ENCODE measurements at regions not wholly inside any gene's neighbourhood (a gene's known extent, or its start where the extent isn't known, plus 50 kb on each side); places are given as distances from the start of the nearest gene placed in this dataset.

DNA sequence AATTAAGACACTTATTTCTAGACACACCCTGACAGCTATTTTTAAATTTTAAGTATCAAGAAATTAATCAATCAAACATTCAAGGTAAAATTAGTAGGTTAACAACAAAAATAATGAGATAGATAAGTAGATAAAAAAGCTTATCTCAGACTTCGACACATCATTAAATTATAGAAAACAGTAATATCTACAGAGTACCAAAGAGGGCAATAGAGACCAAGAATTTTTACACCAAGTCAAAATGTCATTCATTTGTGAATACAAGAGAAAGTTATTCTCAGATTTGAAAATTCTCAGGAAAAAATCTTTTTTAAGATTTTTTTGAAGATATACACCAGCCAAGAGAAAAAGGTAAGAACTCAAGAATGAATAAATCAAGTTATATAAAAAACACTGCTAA lies 445.6 kb downstream of the ACTL7B start:
- Histone ChIP-seq H3K4me3 (replicated peaks in 1 of 3; ENCODE audit: low read depth in 2 of 3, low read length in 3 of 3) (no peak overlapping the region), H4K20me1 (ENCODE audit: insufficient read depth, low read length) (no peaks in the 10 kb centered on the region), H3K4me1 (ENCODE audit: control insufficient read depth in 1 of 2, insufficient read depth in 2 of 2, low read length in 2 of 2) (no peaks in the 10 kb centered on the region), H3K9me3 (replicated peaks in 1 of 2; ENCODE audit: control insufficient read depth in 1 of 2, insufficient read depth in 1 of 2, low read length in 2 of 2) (no peaks in the 10 kb centered on the region), H3K27me3 (ENCODE audit: control insufficient read depth in 2 of 2, insufficient read depth in 2 of 2, low read length in 2 of 2) (no peaks in the 10 kb centered on the region), H3K4me2 (replicated peaks; ENCODE audit: extremely low read depth, low read length, poor library complexity, severe bottlenecking) (no peak overlapping the region), H3K9ac (ENCODE audit: insufficient read depth, low read length, poor library complexity, severe bottlenecking) (no peak overlapping the region), H3K27ac (ENCODE audit: low read depth in 1 of 2, low read length in 2 of 2) (no peak overlapping the region), H3K36me3 (replicated peaks in 1 of 2; ENCODE audit: control insufficient read depth in 1 of 2, insufficient read depth in 2 of 2, low read length in 2 of 2) (no peaks in the 10 kb centered on the region), H3K79me2 (ENCODE audit: insufficient read depth, low read length) (no peaks in the 10 kb centered on the region), H2AFZ (ENCODE audit: insufficient read depth, low read depth, low read length, poor library complexity, severe bottlenecking) (no peak overlapping the region)
- H3K36me3 Mint-ChIP-seq: no peaks in the 10 kb centered on the region
- TF ChIP-seq, protein P1, sequence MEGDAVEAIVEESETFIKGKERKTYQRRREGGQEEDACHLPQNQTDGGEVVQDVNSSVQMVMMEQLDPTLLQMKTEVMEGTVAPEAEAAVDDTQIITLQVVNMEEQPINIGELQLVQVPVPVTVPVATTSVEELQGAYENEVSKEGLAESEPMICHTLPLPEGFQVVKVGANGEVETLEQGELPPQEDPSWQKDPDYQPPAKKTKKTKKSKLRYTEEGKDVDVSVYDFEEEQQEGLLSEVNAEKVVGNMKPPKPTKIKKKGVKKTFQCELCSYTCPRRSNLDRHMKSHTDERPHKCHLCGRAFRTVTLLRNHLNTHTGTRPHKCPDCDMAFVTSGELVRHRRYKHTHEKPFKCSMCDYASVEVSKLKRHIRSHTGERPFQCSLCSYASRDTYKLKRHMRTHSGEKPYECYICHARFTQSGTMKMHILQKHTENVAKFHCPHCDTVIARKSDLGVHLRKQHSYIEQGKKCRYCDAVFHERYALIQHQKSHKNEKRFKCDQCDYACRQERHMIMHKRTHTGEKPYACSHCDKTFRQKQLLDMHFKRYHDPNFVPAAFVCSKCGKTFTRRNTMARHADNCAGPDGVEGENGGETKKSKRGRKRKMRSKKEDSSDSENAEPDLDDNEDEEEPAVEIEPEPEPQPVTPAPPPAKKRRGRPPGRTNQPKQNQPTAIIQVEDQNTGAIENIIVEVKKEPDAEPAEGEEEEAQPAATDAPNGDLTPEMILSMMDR (IDR thresholded peaks at IDR 0.05): no peak
- H3K4me3 Mint-ChIP-seq: no peak overlapping the region
- intact Hi-C loops (cut with micrococcal nuclease): no loop called here
- H3K9me3 Mint-ChIP-seq: peaks cover 0 to 4% (median 0%) of the 10 kb centered on the region in 7 donors
- no CpG with 5 or more reads among the region's 1 CpG for WGBS (ENCODE audit: insufficient coverage)
- no peak for DNase-seq
- H3K27me3 Mint-ChIP-seq (ENCODE audit: low read depth in 3 of 3): peaks cover 0 to 5% (median 2%) of the 10 kb centered on the region in 3 donors
- H3K4me1 Mint-ChIP-seq: peaks cover 8% of the 10 kb centered on the region
- no peak overlapping the region for H3K27ac Mint-ChIP-seq

DNA sequence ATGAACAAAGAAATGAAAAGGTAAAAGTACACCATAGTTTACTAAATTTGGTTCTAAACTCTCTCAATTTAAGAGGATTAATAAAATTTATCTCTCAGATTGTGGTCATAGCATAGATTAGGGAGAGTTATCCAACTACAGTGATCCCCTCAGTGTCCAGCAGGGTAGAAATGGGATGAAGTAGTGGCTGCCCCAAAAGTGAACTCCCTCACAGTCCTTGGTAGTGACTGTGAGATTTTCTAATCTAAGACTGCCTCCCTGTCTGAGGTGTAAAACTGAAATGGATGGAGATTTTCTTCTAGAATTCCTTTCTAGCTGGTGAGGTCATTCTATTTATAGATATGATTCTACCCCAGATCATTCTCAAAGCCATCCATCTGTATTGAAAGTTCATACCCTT lies 455.5 kb downstream of the ACTL7B start:
- Histone ChIP-seq H3K9ac (ENCODE audit: insufficient read depth, low read length, poor library complexity, severe bottlenecking) (no peak overlapping the region), H3K27me3 (ENCODE audit: control insufficient read depth in 2 of 2, insufficient read depth in 2 of 2, low read length in 2 of 2) (no peaks in the 10 kb centered on the region), H3K79me2 (ENCODE audit: insufficient read depth, low read length) (no peaks in the 10 kb centered on the region), H4K20me1 (ENCODE audit: insufficient read depth, low read length) (no peaks in the 10 kb centered on the region), H3K4me1 (ENCODE audit: control insufficient read depth in 1 of 2, insufficient read depth in 2 of 2, low read length in 2 of 2) (no peaks in the 10 kb centered on the region), H3K4me2 (replicated peaks; ENCODE audit: extremely low read depth, low read length, poor library complexity, severe bottlenecking) (no peak overlapping the region), H3K27ac (ENCODE audit: low read depth in 1 of 2, low read length in 2 of 2) (no peak overlapping the region), H3K4me3 (replicated peaks in 1 of 3; ENCODE audit: low read depth in 2 of 3, low read length in 3 of 3) (no peak overlapping the region), H2AFZ (ENCODE audit: insufficient read depth, low read depth, low read length, poor library complexity, severe bottlenecking) (no peak overlapping the region), H3K36me3 (replicated peaks in 1 of 2; ENCODE audit: control insufficient read depth in 1 of 2, insufficient read depth in 2 of 2, low read length in 2 of 2) (no peaks in the 10 kb centered on the region), H3K9me3 (replicated peaks in 1 of 2; ENCODE audit: control insufficient read depth in 1 of 2, insufficient read depth in 1 of 2, low read length in 2 of 2) (peaks cover 3 to 7% of the 10 kb centered on the region in 2 donors)
- TF ChIP-seq, protein P1 (IDR thresholded peaks at IDR 0.05): no peak
- peaks cover 5 to 9% (median 6%) of the 10 kb centered on the region in 7 donors for H3K9me3 Mint-ChIP-seq
- no peaks in the 10 kb centered on the region for H3K4me1 Mint-ChIP-seq
- intact Hi-C loops (cut with micrococcal nuclease): no loop called here
- no peaks in the 10 kb centered on the region for H3K36me3 Mint-ChIP-seq
- peaks cover 0 to 2% (median 0%) of the 10 kb centered on the region in 3 donors for H3K27me3 Mint-ChIP-seq (ENCODE audit: low read depth in 3 of 3)
- no peak overlapping the region for H3K4me3 Mint-ChIP-seq
- DNase-seq: no peak
- no peak overlapping the region for H3K27ac Mint-ChIP-seq

Measured in CD14-positive monocyte (primary cell).